ENCODE measurements at regions not wholly inside any gene's neighbourhood (a gene's known extent, or its start where the extent isn't known, plus 50 kb on each side); places are given as distances from the start of the nearest gene placed in this dataset.

- TF ChIP-seq CTCF (optimal IDR thresholded peaks at IDR 0.05 in 1 of 3, IDR thresholded peaks at IDR 0.05 in 1 of 3, conservative IDR thresholded peaks at IDR 0.05 in 1 of 3; ENCODE audit: extremely low read depth in 1 of 3, insufficient read depth in 2 of 3, low read length in 3 of 3): no peak
- TF ChIP-seq EZH2 (IDR thresholded peaks at IDR 0.05; ENCODE audit: low read length): no peak
Observed at GRCh38 chr3:95670765-95671164, 1143.6 kb upstream of the EPHA6 start.

All from keratinocyte (primary cell).